H9 (cell line): ENCODE measurements at regions not wholly inside any gene's neighbourhood (a gene's known extent, or its start where the extent isn't known, plus 50 kb on each side); places are given as distances from the start of the nearest gene placed in this dataset.

ENCODE experiments used
- DNase-seq: peaks from one replicate; pipeline ENCODE4 v3.0.0-alpha.2; 2017
- H2AFZ ChIP-seq: one replicate; pipeline ENCODE4 v1.6.1; 2013; ENCODE audit warnings: mild to moderate bottlenecking, low read length, control low read depth, moderate library complexity
- H2AK5ac ChIP-seq: 2 replicates; pipeline ENCODE4 v1.6.1; 2013; ENCODE audit warnings: low read length, control low read depth, mixed read lengths; ENCODE audit not compliant: insufficient read length
- H2BK120ac ChIP-seq: one replicate; pipeline ENCODE4 v1.6.1; 2013; ENCODE audit warnings: low read depth, mild to moderate bottlenecking, low read length, control low read depth, inconsistent platforms; ENCODE audit not compliant: poor library complexity, severe bottlenecking
- H2BK12ac ChIP-seq: 2 replicates; pipeline ENCODE4 v1.6.1; 2013; ENCODE audit warnings: low read length, control low read depth, mixed read lengths, low read depth; ENCODE audit not compliant: insufficient read length
- H2BK15ac ChIP-seq: 2 replicates; pipeline ENCODE4 v1.6.1; 2013; ENCODE audit warnings: low read depth, low read length, control low read depth
- H2BK20ac ChIP-seq: one replicate; pipeline ENCODE4 v1.6.1; 2013; ENCODE audit warnings: low read depth, mild to moderate bottlenecking, low read length, control low read depth, inconsistent platforms; ENCODE audit not compliant: poor library complexity, severe bottlenecking
- H2BK5ac ChIP-seq: 2 replicates; pipeline ENCODE4 v1.6.1; 2013; ENCODE audit warnings: low read length, control low read depth, mixed read lengths; ENCODE audit not compliant: insufficient read length
- H3K14ac ChIP-seq: 2 replicates; pipeline ENCODE4 v1.6.1; 2013; ENCODE audit warnings: low read length, control low read depth; ENCODE audit not compliant: insufficient read depth
- H3K18ac ChIP-seq: 2 replicates; pipeline ENCODE4 v1.6.1; 2013; ENCODE audit warnings: low read depth, mild to moderate bottlenecking, mixed read lengths, low read length, control low read depth; ENCODE audit not compliant: insufficient read length
- H3K23ac ChIP-seq: 2 replicates; pipeline ENCODE4 v1.6.1; 2013; ENCODE audit warnings: low read length, control low read depth, mixed read lengths, low read depth; ENCODE audit not compliant: insufficient read length
- H3K23me2 ChIP-seq: 2 replicates; pipeline ENCODE4 v1.6.1; 2013; ENCODE audit warnings: low read depth, mild to moderate bottlenecking, mixed read lengths, low read length, control low read depth; ENCODE audit not compliant: insufficient read length, poor library complexity, severe bottlenecking
- H3K27ac ChIP-seq: 2 replicates; pipeline ENCODE4 v1.5.1; 2013; ENCODE audit warnings: low read length, control low read depth, mixed read lengths, low read depth; ENCODE audit not compliant: insufficient read length
- H3K27me3 ChIP-seq: 2 replicates; pipeline ENCODE4 v1.6.1; 2013; ENCODE audit warnings: low read length, control low read depth, inconsistent platforms; ENCODE audit not compliant: insufficient read depth
- H3K4ac ChIP-seq: 2 replicates; pipeline ENCODE4 v1.6.1; 2013; ENCODE audit warnings: low read depth, mild to moderate bottlenecking, control low read depth, inconsistent platforms, low read length, moderate library complexity
- H3K4me1 ChIP-seq: 2 replicates; pipeline ENCODE4 v1.6.1; 2013; ENCODE audit warnings: low read length, control low read depth, inconsistent platforms; ENCODE audit not compliant: insufficient read depth
- H3K4me2 ChIP-seq: 2 replicates; pipeline ENCODE4 v1.6.1; 2013; ENCODE audit warnings: low read length, control low read depth, mixed read lengths; ENCODE audit not compliant: insufficient read length, insufficient read depth
- H3K56ac ChIP-seq: 2 replicates; pipeline ENCODE4 v1.6.1; 2013; ENCODE audit warnings: low read depth, mild to moderate bottlenecking, mixed read lengths, low read length, control low read depth; ENCODE audit not compliant: insufficient read length
- H3K79me1 ChIP-seq: 2 replicates; pipeline ENCODE4 v1.6.1; 2013; ENCODE audit warnings: low read depth, mild to moderate bottlenecking, moderate library complexity, low read length, control low read depth, inconsistent platforms; ENCODE audit not compliant: insufficient read depth, poor library complexity, severe bottlenecking
- H3K79me2 ChIP-seq: 2 replicates; pipeline ENCODE4 v1.6.1; 2013; ENCODE audit warnings: low read length, control low read depth, inconsistent platforms; ENCODE audit not compliant: insufficient read depth
- H3K9ac ChIP-seq: 2 replicates; pipeline ENCODE4 v1.6.1; 2013; ENCODE audit warnings: low read length, control low read depth, mixed read lengths; ENCODE audit not compliant: insufficient read length; ENCODE audit errors: extremely low read depth
- H3K9me3 ChIP-seq: one replicate; pipeline ENCODE4 v1.6.1; 2013; ENCODE audit warnings: low read depth, low read length, inconsistent platforms; ENCODE audit not compliant: control insufficient read depth
- H3T11ph ChIP-seq: one replicate; pipeline ENCODE4 v1.6.1; 2013; ENCODE audit warnings: mild to moderate bottlenecking, low read length, control low read depth, inconsistent platforms
- H4K20me1 ChIP-seq: one replicate; pipeline ENCODE4 v1.6.1; 2013; ENCODE audit not compliant: control insufficient read depth, insufficient read length, insufficient read depth
- H4K5ac ChIP-seq: 2 replicates; pipeline ENCODE4 v1.6.1; 2013; ENCODE audit warnings: low read depth, mild to moderate bottlenecking, mixed read lengths, low read length, control low read depth; ENCODE audit not compliant: insufficient read length
- H4K8ac ChIP-seq: replicated peaks from 2 replicates; pipeline ENCODE4 v1.6.1; 2013; ENCODE audit warnings: low read length, control low read depth, mixed read lengths, low read depth; ENCODE audit not compliant: insufficient read length
- H4K91ac ChIP-seq: 2 replicates; pipeline ENCODE4 v1.6.1; 2013; ENCODE audit warnings: low read depth, mild to moderate bottlenecking, moderate library complexity, mixed read lengths, low read length, control low read depth; ENCODE audit not compliant: insufficient read length
- H3K27ac Mint-ChIP-seq, 3 experiments: 2 replicates in 2 of 3; 3 replicates in 1 of 3; pipeline ENCODE4 v1.8.0; 2020 to 2021; ENCODE audit warnings: mixed read lengths in 3 of 3, mild to moderate bottlenecking in 1 of 3, moderate library complexity in 1 of 3
- H3K27me3 Mint-ChIP-seq: 2 replicates; pipeline ENCODE4 v1.8.0; 2021; ENCODE audit warnings: low read depth, mild to moderate bottlenecking, moderate library complexity, mixed read lengths
- H3K36me3 Mint-ChIP-seq, 3 experiments: 2 replicates in 2 of 3; 3 replicates in 1 of 3; pipeline ENCODE4 v1.8.0; 2020 to 2021; ENCODE audit warnings: low read depth in 3 of 3, mixed read lengths in 3 of 3; ENCODE audit not compliant: insufficient read depth in 1 of 3
- H3K4me1 Mint-ChIP-seq, 2 experiments: 2 replicates each; pipeline ENCODE4 v1.8.0; 2020; ENCODE audit warnings: mixed read lengths in 2 of 2
- H3K4me3 Mint-ChIP-seq, 2 experiments: 2 replicates in 1 of 2; 3 replicates in 1 of 2; pipeline ENCODE4 v1.8.0; 2020 to 2021; ENCODE audit warnings: mild to moderate bottlenecking in 2 of 2, mixed read lengths in 2 of 2, moderate library complexity in 1 of 2
- H3K9me3 Mint-ChIP-seq, 2 experiments: 2 replicates in 1 of 2; 3 replicates in 1 of 2; pipeline ENCODE4 v1.8.0; 2020; ENCODE audit warnings: mild to moderate bottlenecking in 2 of 2, mixed read lengths in 2 of 2, moderate library complexity in 1 of 2
- WGBS: extraction: QIAGEN DNeasy Blood & Tissue Kit; methylation state at CpG from one replicate; pipeline ENCODE4 v1.1.7; 2013; ENCODE audit warnings: missing lambda C conversion rate, low lambda C conversion rate, mixed read lengths; ENCODE audit not compliant: insufficient read length; ENCODE audit errors: extremely low coverage; 5-methylcytosine and 5-hydroxymethylcytosine counted together
- TF ChIP-seq, protein P1 (sequence below): fragments of 200-600 bp; sonication (generic); conservative IDR thresholded peaks from 3 replicates; pipeline ENCODE4 v1.8.0; 2021; ENCODE audit warnings: antibody characterized with exemption, mild to moderate bottlenecking

DNA sequence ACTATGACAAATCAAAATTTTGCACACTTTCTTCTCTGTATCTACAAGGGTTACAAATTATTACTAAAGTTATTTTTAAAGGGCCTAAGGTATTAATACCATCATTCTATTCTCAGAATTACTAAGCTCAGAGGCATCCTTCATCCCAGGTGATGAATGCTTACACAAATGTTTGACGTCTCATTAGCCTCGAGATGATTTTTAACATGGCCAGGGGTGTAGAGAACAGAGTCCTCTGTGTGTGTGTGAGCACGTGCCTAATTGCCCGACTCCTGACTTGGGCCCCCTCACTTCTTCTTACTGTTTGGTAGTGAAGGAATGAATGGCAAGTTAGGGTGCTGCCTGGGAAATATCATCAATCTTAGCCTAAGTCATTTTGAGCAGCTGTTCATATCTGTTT is 221.1 kb downstream of the ENC1 start:
- no peak for DNase-seq
- no peak overlapping the region for H4K8ac ChIP-seq
- H3K79me1 ChIP-seq: no peaks in the 10 kb centered on the region
- H4K91ac ChIP-seq: no peak overlapping the region
- H3K4me1 Mint-ChIP-seq: peaks cover 0 to 3% of the 10 kb centered on the region in 2 experiments; a peak in 1 of 4 replicates
- H2BK120ac ChIP-seq: no peak overlapping the region
- H3K36me3 Mint-ChIP-seq: no peaks in the 10 kb centered on the region; a peak in 1 of 7 replicates
- TF ChIP-seq, protein P1, sequence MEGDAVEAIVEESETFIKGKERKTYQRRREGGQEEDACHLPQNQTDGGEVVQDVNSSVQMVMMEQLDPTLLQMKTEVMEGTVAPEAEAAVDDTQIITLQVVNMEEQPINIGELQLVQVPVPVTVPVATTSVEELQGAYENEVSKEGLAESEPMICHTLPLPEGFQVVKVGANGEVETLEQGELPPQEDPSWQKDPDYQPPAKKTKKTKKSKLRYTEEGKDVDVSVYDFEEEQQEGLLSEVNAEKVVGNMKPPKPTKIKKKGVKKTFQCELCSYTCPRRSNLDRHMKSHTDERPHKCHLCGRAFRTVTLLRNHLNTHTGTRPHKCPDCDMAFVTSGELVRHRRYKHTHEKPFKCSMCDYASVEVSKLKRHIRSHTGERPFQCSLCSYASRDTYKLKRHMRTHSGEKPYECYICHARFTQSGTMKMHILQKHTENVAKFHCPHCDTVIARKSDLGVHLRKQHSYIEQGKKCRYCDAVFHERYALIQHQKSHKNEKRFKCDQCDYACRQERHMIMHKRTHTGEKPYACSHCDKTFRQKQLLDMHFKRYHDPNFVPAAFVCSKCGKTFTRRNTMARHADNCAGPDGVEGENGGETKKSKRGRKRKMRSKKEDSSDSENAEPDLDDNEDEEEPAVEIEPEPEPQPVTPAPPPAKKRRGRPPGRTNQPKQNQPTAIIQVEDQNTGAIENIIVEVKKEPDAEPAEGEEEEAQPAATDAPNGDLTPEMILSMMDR: no peak
- no peak overlapping the region for H2BK5ac ChIP-seq
- no peak overlapping the region for H3K14ac ChIP-seq
- no peak overlapping the region for H3T11ph ChIP-seq
- peaks cover 2% of the 10 kb centered on the region for H3K27me3 Mint-ChIP-seq
- H3K18ac ChIP-seq: no peak overlapping the region
- no peak overlapping the region for H2BK12ac ChIP-seq
- H3K9me3 ChIP-seq: no peaks in the 10 kb centered on the region
- H2AK5ac ChIP-seq: no peak overlapping the region
- no peak overlapping the region for H3K23ac ChIP-seq
- no peak overlapping the region for H2BK20ac ChIP-seq
- no peaks in the 10 kb centered on the region for H3K23me2 ChIP-seq
- no peak overlapping the region for H3K4me3 Mint-ChIP-seq
- no peak overlapping the region for H3K56ac ChIP-seq
- H3K9ac ChIP-seq: no peak overlapping the region
- no CpG with 5 or more reads among the region's 4 CpGs for WGBS
- no peak overlapping the region for H2BK15ac ChIP-seq
- H4K20me1 ChIP-seq: no peaks in the 10 kb centered on the region
- H4K5ac ChIP-seq: no peak overlapping the region
- H2AFZ ChIP-seq: no peak overlapping the region
- no peaks in the 10 kb centered on the region; a peak in 1 of 5 replicates for H3K9me3 Mint-ChIP-seq
- no peak overlapping the region for H3K27ac ChIP-seq
- H3K4ac ChIP-seq: no peak overlapping the region
- H3K79me2 ChIP-seq: no peaks in the 10 kb centered on the region
- no peaks in the 10 kb centered on the region for H3K27me3 ChIP-seq
- no peaks in the 10 kb centered on the region for H3K4me1 ChIP-seq
- no peak overlapping the region for H3K27ac Mint-ChIP-seq
- H3K4me2 ChIP-seq: no peak overlapping the region
